GM12873 (cell line): ENCODE measurements at regions not wholly inside any gene's neighbourhood (a gene's known extent, or its start where the extent isn't known, plus 50 kb on each side); places are given as distances from the start of the nearest gene placed in this dataset.

ENCODE experiments used
- CTCF ChIP-seq: IDR thresholded peaks from 2 replicates; pipeline ENCODE4 v1.5.1; 2012; ENCODE audit warnings: low read depth, mild to moderate bottlenecking, moderate library complexity, low read length, control low read depth; ENCODE audit not compliant: insufficient read depth; ENCODE audit errors: missing control alignments

DNA sequence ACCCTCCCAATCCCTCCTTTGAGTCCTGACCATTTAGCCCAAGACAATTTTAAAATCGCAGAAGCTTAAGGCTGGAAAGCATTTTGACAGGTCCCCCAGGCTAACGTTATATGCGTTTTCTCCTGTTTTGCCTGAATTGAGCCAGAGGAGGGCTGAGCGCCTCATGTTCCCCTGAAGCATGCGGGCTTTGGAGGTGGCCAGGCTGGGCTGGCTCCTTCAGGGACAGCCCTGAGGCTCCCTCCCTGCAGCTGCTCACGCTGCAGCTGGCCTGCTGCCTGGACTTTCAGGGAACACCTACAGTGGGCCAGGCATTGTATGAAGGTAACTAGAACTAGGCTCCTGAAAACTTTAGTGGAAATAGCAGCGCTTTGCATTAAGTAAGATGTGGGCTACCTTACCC lies 179.2 kb downstream of the ACKR3 start:
- TF ChIP-seq CTCF, result no peak

DNA sequence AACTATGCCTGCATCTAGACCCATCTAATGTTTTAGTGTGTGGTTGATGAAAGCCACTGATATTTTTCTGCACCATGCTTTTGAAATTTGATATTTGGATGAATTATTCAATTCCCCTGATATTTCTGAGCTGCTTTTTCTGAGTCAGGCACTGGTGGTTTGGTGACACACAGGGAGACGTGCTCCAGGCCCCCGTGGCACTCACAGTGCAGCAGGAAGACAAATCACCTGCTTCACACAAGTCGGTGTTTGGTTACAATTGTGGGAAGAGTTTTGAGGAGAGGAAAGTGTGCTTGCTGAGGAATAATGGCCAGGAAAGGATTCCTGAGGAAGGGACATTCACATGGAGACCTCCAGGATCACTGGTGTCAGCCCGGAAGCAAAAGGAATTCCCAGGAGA lies 179.7 kb downstream of the ACKR3 start:
- no peak for TF ChIP-seq CTCF

DNA sequence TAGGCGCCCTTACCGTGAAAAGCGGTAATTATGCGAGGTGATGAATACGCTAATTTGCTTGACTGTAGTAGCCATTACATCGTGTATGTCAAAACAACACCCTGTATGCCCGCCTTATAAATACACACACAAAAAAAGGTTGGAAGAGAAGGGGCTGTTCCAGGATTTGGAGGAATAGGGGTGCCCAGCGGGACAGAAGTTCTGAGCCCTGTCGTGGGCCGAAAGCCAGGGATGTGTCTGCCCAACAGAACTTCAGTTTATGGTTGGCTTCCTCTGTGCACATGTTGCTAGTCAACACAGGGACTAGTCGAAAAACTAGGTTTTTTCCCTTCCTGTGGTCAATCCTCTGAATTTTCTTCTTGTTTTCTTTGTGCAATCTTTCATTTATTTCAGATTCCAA lies 182.5 kb downstream of the ACKR3 start:
- no peak for TF ChIP-seq CTCF

GRCh38 chr2:236753606-236754270 lies 184.1 kb downstream of the ACKR3 start:
- TF ChIP-seq CTCF, result no peak

DNA sequence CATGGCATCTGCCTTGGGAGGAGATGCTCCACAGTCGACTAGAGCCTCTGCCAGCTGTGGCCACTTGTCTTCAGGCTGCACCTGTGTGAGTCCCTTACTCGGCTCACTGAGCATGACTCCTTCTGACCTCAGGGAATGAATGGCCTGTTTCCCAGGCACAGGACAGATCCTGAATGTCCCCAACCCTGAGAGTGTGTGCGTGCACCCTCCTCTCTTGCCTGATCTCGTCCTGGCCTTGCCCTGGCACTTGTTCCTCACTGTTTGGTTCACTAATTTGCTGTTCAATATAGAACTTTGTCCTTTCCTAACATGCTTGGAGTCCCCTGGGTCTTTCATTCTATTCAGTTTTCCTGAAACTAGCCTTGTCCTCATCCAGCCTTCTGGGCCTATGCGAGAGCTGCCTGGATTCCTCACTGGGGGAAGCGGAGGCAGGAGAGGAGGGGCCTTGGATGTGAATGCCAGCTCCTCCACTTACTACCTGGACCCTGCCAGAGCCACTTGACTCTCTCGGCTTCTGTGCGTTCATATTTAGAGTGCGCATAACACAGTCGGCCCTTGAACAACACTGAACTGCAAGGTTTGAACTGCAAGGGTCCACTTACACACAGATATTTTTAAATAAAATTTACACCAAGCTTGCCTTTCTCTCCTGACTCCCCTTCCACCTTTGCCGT lies 184.8 kb downstream of the ACKR3 start:
- TF ChIP-seq CTCF, result no peak

DNA sequence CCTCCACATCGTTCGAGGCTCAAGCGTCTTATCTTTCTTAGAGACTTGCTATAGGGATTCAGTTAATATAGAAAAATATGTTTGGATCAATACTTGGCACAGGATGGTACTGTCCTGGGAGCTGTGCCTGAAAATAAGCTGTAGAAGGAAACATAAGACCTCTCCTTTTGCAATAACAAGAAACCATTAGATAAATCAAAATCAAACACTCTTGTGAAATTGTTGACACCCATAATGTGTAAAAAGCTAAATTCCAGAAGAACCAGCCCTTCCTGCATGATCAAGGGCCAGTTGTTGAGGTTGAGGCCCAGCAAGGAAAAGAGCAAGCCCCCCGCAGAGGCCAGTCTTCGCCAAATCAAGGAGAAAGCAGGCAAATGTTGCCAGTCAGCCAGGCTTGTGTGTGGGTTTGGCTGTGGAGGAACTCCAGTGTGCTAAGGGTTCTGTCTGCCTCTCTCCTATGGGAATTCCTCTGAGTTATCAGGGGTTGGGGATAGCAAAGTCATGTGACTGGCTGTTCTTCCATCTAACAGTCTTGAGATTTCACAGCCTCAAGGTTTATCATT lies 185.7 kb downstream of the ACKR3 start:
- no peak for TF ChIP-seq CTCF

GRCh38 chr2:236758406-236758805 lies 188.8 kb downstream of the ACKR3 start:
- no peak for TF ChIP-seq CTCF
